ENCODE measurements at regions not wholly inside any gene's neighbourhood (a gene's known extent, or its start where the extent isn't known, plus 50 kb on each side); places are given as distances from the start of the nearest gene placed in this dataset.

DNA sequence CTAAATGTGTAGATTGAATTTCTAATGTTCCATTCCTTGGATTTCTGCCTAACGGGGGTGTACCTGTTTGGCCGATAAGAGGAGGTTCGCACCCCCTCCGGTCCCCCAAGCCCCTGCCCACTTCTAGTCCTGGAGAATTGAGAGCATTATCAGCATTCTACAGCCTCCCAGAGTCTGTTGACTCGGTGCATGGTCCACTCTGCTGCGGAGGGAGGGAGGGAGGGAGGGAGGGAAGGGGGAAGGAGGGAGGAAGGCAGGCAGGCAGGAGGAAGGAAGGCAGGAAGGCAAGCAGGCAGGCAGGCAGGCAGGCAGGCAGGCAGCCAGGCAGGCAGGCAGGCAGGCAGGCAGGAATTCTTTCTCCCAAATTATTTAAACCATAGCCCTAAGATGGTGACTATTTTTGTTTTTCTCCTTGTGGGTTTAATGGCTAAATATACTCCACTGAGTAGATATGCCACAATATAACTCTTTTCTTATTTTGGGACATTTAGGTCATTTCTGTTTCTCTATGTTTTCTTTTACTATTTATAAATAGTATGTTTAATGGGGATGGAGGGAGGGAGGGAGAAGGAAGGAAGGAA, 69.5 kb upstream of the CHST15 start:
- DNase-seq (ENCODE audit: low read depth) = no peak
- TF ChIP-seq, protein P1, sequence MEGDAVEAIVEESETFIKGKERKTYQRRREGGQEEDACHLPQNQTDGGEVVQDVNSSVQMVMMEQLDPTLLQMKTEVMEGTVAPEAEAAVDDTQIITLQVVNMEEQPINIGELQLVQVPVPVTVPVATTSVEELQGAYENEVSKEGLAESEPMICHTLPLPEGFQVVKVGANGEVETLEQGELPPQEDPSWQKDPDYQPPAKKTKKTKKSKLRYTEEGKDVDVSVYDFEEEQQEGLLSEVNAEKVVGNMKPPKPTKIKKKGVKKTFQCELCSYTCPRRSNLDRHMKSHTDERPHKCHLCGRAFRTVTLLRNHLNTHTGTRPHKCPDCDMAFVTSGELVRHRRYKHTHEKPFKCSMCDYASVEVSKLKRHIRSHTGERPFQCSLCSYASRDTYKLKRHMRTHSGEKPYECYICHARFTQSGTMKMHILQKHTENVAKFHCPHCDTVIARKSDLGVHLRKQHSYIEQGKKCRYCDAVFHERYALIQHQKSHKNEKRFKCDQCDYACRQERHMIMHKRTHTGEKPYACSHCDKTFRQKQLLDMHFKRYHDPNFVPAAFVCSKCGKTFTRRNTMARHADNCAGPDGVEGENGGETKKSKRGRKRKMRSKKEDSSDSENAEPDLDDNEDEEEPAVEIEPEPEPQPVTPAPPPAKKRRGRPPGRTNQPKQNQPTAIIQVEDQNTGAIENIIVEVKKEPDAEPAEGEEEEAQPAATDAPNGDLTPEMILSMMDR (IDR thresholded peaks at IDR 0.05; ENCODE audit: control insufficient read depth, extremely low read depth, insufficient read depth) = no peak
- no peak overlapping the region for H3K4me3 ChIP-seq (ENCODE audit: low read depth, low read length)

DNA sequence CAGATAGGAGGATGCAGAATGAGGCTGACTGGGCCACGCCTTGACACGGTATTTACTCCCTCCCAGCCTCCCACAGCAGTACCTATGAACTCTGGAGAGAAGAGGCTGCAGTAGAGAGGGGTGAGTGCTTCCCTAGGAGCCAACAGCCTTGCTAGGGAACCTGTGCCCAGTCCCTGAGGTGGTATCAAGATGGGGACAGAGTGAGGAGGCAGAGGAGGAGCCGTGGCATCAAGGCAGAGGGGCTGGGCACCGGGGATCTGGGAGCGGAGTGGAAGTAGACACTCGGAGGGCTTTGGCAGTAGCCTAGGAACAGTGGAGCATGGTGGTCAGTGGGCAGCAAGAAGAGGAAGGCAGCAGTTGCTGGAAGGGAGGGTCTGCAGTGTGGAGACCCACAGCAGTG, 68.7 kb upstream of the CHST15 start:
- TF ChIP-seq, protein P1 (IDR thresholded peaks at IDR 0.05; ENCODE audit: control insufficient read depth, extremely low read depth, insufficient read depth) = no peak

DNA sequence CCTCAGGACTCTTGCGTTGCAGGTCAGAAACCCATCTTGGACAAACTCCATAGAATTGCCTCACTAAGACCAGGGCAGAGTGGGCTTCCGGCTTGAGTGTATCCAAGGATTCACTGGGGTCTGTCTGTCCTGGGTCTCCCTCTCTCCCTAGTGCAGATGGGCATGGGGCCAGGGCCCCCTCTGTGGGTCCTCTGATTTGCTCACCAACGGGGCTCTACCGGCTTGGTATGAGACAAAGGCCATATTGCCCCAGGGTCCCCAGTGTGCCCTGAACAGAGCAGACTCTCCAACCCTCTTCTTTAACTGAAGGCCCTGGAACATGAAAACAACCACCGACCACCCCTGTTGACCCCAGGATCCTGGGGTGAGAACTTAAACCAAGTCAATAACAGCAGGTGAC, 68.2 kb upstream of the CHST15 start:
- no peak for DNase-seq (ENCODE audit: low read depth)
- no peak overlapping the region for H3K4me3 ChIP-seq (ENCODE audit: low read depth, low read length)
- TF ChIP-seq, protein P1 (IDR thresholded peaks at IDR 0.05; ENCODE audit: control insufficient read depth, extremely low read depth, insufficient read depth) = no peak

More for the DNA sequence above, 68.7 kb upstream of the CHST15 start:
- no peak overlapping the region for H3K4me3 ChIP-seq (ENCODE audit: low read depth, low read length)
- DNase-seq (ENCODE audit: low read depth) = no peak

DNA sequence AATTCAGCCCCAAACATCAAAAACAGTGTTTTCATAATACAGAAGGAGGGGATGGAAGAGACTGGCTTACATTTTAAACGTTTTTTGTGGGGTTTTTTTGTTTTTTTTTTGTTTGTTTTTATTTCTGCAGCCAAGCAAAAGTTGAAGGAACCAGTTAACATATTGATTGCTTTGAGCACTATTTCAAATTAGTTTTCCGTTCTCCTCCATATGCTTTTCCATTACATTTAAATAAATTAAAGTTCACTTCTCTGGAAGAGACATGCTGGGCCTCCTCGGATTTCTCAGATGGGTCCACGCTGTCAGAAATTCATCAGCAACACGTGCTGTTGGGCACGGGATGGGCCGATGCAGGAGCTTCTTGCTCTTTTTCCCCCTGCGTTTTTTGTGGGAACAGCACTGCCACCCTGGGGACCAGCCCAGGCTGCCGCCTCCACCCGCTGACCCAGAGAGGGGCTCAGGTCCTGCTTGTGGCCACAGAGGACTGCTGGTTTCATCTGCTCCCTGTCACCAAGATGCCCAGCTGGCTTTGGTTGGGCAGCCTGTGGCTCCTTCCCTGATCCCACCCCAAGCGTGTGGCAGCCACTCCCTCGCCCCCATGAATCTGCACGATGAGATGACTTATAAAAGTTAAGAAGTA, 67.7 kb upstream of the CHST15 start:
- TF ChIP-seq, protein P1 (IDR thresholded peaks at IDR 0.05; ENCODE audit: control insufficient read depth, extremely low read depth, insufficient read depth) = no peak
- DNase-seq (ENCODE audit: low read depth) = no peak
- no peak overlapping the region for H3K4me3 ChIP-seq (ENCODE audit: low read depth, low read length)

DNA sequence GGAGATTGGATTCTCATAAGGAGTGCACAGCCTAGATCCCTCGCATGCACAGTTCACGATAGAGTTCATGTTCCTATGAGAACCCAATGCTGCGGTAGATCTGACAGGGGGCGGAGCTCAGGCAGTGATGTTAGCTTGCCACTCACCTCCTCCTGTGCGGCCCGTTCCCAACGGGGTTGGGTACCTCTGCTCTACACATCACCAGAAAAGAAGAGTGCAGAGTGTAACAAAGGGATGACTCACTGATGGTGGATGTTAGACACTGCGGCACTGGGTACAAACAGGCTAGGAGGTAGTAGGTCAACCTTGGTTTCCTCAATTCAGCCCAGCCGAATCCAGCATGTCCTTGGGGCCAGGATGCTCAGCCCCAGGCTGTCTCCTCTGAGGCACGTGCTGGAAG, 66.8 kb upstream of the CHST15 start:
- TF ChIP-seq, protein P1 (IDR thresholded peaks at IDR 0.05; ENCODE audit: control insufficient read depth, extremely low read depth, insufficient read depth) = no peak
- H3K4me3 ChIP-seq (ENCODE audit: low read depth, low read length) = no peak overlapping the region
- no peak for DNase-seq (ENCODE audit: low read depth)

DNA sequence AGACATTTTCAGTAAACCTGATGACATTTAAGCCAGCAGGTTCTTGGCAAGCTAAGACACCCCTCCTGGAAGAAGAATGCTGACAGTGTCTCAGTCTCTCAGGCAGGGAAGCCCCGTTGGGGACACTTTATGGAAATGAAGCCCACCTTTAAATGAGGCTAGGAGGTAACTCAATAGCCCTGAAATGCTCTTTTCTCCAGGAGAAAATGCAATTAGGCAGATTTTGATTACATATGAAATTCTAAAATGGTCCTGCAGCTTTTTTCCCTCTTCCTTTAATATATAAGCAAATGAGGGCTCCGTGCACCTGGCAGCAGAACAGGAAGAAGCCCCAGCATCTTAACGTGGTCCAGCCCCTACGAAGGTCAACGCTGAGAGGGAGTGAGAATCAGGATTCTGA, 65.8 kb upstream of the CHST15 start:
- TF ChIP-seq, protein P1 (IDR thresholded peaks at IDR 0.05; ENCODE audit: control insufficient read depth, extremely low read depth, insufficient read depth) = no peak
- DNase-seq (ENCODE audit: low read depth) = no peak
- no peak overlapping the region for H3K4me3 ChIP-seq (ENCODE audit: low read depth, low read length)

DNA sequence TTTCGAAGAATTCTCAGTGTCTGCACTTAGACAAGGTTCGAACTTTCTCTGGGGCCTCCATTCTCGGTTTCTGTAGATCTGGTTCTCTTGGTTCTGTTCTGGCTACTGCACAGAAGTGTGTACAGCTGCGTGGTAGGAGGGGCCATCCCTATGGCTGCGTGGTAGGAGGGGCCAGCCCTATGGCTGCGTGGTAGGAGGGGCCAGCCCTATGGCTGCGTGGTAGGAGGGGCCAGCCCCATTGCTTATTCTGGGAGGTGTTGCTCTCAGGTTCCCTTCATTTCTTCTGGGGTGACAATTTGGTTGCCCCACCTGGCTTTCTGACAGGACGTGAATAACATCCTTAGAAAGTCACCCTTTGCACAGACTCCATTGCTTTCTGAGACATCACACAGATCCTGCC, 65.2 kb upstream of the CHST15 start:
- no peak for DNase-seq (ENCODE audit: low read depth)
- TF ChIP-seq, protein P1 (IDR thresholded peaks at IDR 0.05; ENCODE audit: control insufficient read depth, extremely low read depth, insufficient read depth) = no peak
- H3K4me3 ChIP-seq (ENCODE audit: low read depth, low read length) = no peak overlapping the region
